ENCODE measurements at regions not wholly inside any gene's neighbourhood (a gene's known extent, or its start where the extent isn't known, plus 50 kb on each side); places are given as distances from the start of the nearest gene placed in this dataset.

DNA sequence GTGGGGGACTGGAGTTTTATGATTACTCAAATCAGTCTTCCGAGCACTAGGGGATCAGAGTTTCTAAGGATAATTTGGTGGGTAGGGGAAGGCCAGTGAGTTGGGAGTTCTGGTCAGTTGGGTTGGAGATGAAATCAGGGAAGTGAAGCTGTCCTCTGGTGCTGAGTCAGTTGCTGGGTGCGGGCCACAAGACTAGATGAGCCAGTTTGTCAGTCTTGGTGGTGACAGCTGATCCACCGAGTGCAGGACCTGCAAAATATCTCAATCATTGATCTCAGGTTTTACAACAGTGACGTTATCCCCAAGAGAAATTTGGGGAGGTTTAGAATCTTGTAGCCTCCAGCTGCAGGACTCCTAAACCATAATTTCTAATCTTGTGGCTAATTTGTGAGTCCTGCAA, 249.4 kb downstream of the FAM43A start:
- Histone ChIP-seq H3K36me3 (ENCODE audit: control insufficient read depth, insufficient read depth, low read length) (no peaks in the 10 kb centered on the region), H3K27ac (ENCODE audit: insufficient read depth, low read depth, low read length, poor library complexity, severe bottlenecking) (no peak overlapping the region), H3K4me3 (ENCODE audit: insufficient read depth, low read depth, low read length) (no peak overlapping the region), H3K27me3 (ENCODE audit: control insufficient read depth, insufficient read depth, low read length, poor library complexity, severe bottlenecking) (no peaks in the 10 kb centered on the region), H3K4me1 (ENCODE audit: control insufficient read depth, insufficient read depth, low read length) (no peaks in the 10 kb centered on the region), H3K9me3 (ENCODE audit: control insufficient read depth, low read length) (peaks cover 5% of the 10 kb centered on the region)
- 89 to 97% methylated on average over 4 of the region's 4 CpGs for WGBS, 2 experiments

DNA sequence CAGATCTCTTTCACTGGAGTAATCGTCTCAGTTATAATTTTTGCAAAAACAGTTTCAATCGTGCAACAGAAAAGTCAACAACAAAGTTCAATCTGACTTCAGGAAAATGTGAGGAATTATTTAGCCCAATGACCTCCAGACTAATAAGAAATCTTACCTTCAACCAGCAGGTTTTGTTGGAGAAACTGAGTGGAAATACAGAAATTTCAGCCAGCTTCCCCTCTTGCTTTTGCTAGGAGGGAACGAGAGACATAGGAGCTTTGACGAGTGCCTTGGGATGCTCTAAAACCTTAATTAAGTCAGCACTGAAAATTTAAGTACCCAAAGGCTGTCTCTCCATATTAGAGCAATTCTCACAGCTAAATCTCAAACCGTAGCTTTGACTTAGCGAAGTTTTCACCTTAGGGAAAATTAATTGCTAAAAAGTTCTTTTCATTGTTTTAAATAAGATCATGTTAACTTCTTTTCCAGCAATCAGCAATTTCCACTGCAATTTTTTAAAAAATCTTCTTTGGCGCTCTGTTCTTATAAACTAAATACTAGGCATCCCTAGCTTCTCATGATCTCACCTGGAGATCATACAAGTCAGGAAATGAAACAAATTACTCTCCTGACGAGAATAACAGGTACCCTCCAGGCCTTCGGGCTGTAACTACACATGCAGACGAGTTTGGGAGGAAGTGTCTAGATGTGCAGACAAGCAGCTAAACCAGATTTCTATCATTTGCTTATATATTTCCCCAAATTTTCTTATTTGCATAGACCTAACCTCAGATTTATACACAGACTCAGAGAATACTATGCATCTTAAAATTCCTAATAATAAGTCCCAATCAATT, 250.2 kb downstream of the FAM43A start:
- WGBS, 2 experiments = 87 to 96% methylated on average over 10 of the region's 10 CpGs

DNA sequence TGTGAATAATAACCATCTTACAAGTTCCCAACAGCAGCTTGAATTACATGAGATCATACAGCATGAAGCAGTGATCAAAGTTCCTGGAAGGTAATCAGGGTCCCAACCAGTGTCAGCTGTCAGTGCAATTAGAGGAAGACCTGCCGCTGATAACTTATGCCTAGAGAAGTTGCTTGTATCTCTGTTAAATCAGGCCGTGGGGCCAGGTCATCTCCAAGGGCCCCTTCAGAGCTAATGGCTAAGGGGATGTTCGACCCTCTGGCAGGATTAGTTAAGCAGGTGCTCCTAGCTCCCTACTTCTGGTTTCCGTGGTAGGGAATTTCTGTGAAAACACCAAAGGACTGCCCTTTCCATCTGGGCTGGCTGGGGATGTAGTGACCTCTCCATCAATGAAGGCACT, 251.0 kb downstream of the FAM43A start:
- Histone ChIP-seq H3K36me3 (ENCODE audit: control insufficient read depth, insufficient read depth, low read length) (no peaks in the 10 kb centered on the region), H3K4me1 (ENCODE audit: control insufficient read depth, insufficient read depth, low read length) (no peaks in the 10 kb centered on the region), H3K27me3 (ENCODE audit: control insufficient read depth, insufficient read depth, low read length, poor library complexity, severe bottlenecking) (no peaks in the 10 kb centered on the region), H3K9me3 (ENCODE audit: control insufficient read depth, low read length) (peaks cover 5% of the 10 kb centered on the region), H3K27ac (ENCODE audit: insufficient read depth, low read depth, low read length, poor library complexity, severe bottlenecking) (no peak overlapping the region), H3K4me3 (ENCODE audit: insufficient read depth, low read depth, low read length) (no peak overlapping the region)
- WGBS, 2 experiments = 91 to 92% methylated on average over 4 of the region's 4 CpGs

More for the DNA sequence above, 250.2 kb downstream of the FAM43A start:
- H3K27ac ChIP-seq (ENCODE audit: insufficient read depth, low read depth, low read length, poor library complexity, severe bottlenecking) = no peak overlapping the region
- no peak overlapping the region for H3K4me3 ChIP-seq (ENCODE audit: insufficient read depth, low read depth, low read length)
- peaks cover 5% of the 10 kb centered on the region for H3K9me3 ChIP-seq (ENCODE audit: control insufficient read depth, low read length)
- no peaks in the 10 kb centered on the region for H3K4me1 ChIP-seq (ENCODE audit: control insufficient read depth, insufficient read depth, low read length)
- H3K27me3 ChIP-seq (ENCODE audit: control insufficient read depth, insufficient read depth, low read length, poor library complexity, severe bottlenecking) = no peaks in the 10 kb centered on the region
- H3K36me3 ChIP-seq (ENCODE audit: control insufficient read depth, insufficient read depth, low read length) = no peaks in the 10 kb centered on the region

DNA sequence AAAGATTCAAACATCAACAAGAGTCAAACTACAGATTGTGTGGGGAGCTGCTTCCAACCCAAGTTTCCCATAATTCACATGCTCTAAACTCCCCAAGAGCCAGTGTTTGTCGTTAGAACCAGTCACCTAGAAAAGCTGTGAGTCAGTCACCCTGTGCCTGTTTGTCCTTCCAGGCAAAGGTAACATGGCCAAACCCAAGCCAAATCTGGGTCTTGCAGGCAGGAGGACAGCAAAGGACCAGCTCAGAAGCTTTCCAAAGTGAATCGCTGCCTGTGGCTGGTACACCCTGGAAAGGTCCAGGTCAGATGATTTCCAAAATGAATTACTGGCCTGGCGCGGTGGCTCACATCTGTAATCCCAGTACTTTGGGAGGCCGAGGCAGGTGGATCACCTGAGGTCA, 251.5 kb downstream of the FAM43A start:
- WGBS, 2 experiments = 84 to 89% methylated on average over 5 of the region's 5 CpGs
- Histone ChIP-seq H3K4me1 (ENCODE audit: control insufficient read depth, insufficient read depth, low read length) (no peaks in the 10 kb centered on the region), H3K4me3 (ENCODE audit: insufficient read depth, low read depth, low read length) (no peak overlapping the region), H3K27me3 (ENCODE audit: control insufficient read depth, insufficient read depth, low read length, poor library complexity, severe bottlenecking) (no peaks in the 10 kb centered on the region), H3K9me3 (ENCODE audit: control insufficient read depth, low read length) (peaks cover 5% of the 10 kb centered on the region), H3K27ac (ENCODE audit: insufficient read depth, low read depth, low read length, poor library complexity, severe bottlenecking) (no peak overlapping the region), H3K36me3 (ENCODE audit: control insufficient read depth, insufficient read depth, low read length) (no peaks in the 10 kb centered on the region)

GRCh38 chr3:194937882-194938321, 252.2 kb downstream of the FAM43A start:
- Histone ChIP-seq H3K4me1 (ENCODE audit: control insufficient read depth, insufficient read depth, low read length) (no peaks in the 10 kb centered on the region), H3K27ac (ENCODE audit: insufficient read depth, low read depth, low read length, poor library complexity, severe bottlenecking) (no peak overlapping the region), H3K27me3 (ENCODE audit: control insufficient read depth, insufficient read depth, low read length, poor library complexity, severe bottlenecking) (no peaks in the 10 kb centered on the region), H3K36me3 (ENCODE audit: control insufficient read depth, insufficient read depth, low read length) (no peaks in the 10 kb centered on the region), H3K9me3 (ENCODE audit: control insufficient read depth, low read length) (peaks cover under 1% of the 10 kb centered on the region), H3K4me3 (ENCODE audit: insufficient read depth, low read depth, low read length) (no peak overlapping the region)
- WGBS, 2 experiments = 94% methylated on average over 7 of the region's 7 CpGs

DNA sequence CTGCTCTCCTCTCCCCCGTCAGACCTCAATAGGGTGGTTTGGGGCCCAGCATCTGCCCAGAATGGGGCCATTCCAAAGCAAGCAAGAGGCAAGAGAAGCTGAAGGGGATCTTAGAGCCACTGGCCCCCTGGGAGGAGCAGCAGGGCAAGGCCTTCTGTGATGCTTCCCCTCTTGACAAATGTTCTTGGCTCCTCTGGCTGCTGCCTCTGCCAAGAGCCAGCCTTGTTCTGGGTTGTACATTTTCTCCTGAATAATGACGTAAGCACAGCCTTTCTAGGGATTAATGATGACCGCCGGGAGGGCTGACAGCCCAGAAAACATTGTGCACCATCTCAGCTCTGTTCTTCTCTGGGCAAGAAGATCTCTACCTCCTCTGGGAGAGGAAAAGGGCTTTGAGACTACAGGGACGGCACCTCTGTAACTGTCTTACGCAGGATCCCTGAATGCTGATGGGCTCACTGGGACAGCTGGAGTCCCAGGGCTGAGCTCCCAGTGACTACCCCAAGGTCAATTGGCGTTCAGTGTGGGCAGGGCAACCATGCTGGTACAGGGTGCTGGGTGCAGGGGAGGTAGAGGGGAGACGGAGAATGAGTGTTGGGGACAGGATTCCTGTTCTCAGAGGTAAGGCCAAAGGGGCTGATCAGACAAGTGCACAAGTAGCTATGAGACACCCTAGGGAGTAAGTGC, 253.3 kb downstream of the FAM43A start:
- H3K27me3 ChIP-seq (ENCODE audit: control insufficient read depth, insufficient read depth, low read length, poor library complexity, severe bottlenecking) = no peaks in the 10 kb centered on the region
- 89 to 90% methylated on average over 8 of the region's 8 CpGs for WGBS, 2 experiments
- H3K4me1 ChIP-seq (ENCODE audit: control insufficient read depth, insufficient read depth, low read length) = no peaks in the 10 kb centered on the region
- no peaks in the 10 kb centered on the region for H3K9me3 ChIP-seq (ENCODE audit: control insufficient read depth, low read length)
- H3K36me3 ChIP-seq (ENCODE audit: control insufficient read depth, insufficient read depth, low read length) = no peaks in the 10 kb centered on the region
- no peak overlapping the region for H3K27ac ChIP-seq (ENCODE audit: insufficient read depth, low read depth, low read length, poor library complexity, severe bottlenecking)
- no peak overlapping the region for H3K4me3 ChIP-seq (ENCODE audit: insufficient read depth, low read depth, low read length)

GRCh38 chr3:194939532-194939909, 253.8 kb downstream of the FAM43A start:
- Histone ChIP-seq H3K27ac (ENCODE audit: insufficient read depth, low read depth, low read length, poor library complexity, severe bottlenecking) (no peak overlapping the region), H3K4me1 (ENCODE audit: control insufficient read depth, insufficient read depth, low read length) (no peaks in the 10 kb centered on the region), H3K4me3 (ENCODE audit: insufficient read depth, low read depth, low read length) (no peak overlapping the region), H3K27me3 (ENCODE audit: control insufficient read depth, insufficient read depth, low read length, poor library complexity, severe bottlenecking) (no peaks in the 10 kb centered on the region), H3K36me3 (ENCODE audit: control insufficient read depth, insufficient read depth, low read length) (no peaks in the 10 kb centered on the region), H3K9me3 (ENCODE audit: control insufficient read depth, low read length) (no peaks in the 10 kb centered on the region)
- 83 to 87% methylated on average over 6 of the region's 6 CpGs for WGBS, 2 experiments

DNA sequence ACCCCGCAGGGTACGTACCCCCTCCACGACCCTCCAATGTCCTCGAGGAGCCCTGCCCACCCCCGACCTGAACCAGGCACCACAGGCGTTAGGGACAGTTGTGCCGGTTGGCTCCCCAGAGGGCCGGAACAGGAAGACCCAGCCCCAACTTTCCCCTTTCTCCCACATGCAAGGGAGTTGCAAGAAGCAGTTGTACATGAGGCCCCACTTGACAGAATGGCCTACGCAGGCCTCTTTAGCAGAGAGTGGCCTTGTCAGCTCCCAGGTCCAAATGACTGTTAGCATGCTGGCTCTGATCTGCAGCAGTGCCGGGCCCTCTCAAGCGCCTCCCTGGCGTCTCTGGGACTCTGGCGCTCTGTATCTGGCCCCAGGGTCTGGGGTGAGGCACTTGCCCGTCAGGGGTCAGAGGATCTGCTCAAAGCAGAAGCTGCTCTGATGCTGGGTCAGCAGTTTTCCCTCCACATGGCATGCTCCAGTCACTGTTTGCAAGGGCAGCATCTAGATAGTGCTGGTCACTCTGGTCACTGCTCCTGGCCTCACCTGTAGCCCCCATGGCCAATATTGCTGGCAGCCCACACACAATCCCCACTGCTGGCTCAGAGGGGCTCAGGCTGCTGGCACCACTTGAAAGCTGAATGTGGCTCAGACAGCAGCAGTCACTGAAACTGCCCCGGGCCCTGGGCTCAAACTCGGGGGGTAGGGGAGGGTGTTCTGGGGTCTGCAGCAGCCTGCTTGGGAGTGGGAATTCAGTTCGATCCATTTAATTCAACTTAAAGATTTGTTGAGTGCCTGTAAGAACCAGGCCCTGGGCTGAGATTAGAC, 254.5 kb downstream of the FAM43A start:
- H3K36me3 ChIP-seq (ENCODE audit: control insufficient read depth, insufficient read depth, low read length) = no peaks in the 10 kb centered on the region
- H3K4me1 ChIP-seq (ENCODE audit: control insufficient read depth, insufficient read depth, low read length) = no peaks in the 10 kb centered on the region
- no peak overlapping the region for H3K27ac ChIP-seq (ENCODE audit: insufficient read depth, low read depth, low read length, poor library complexity, severe bottlenecking)
- no peaks in the 10 kb centered on the region for H3K9me3 ChIP-seq (ENCODE audit: control insufficient read depth, low read length)
- no peak overlapping the region for H3K4me3 ChIP-seq (ENCODE audit: insufficient read depth, low read depth, low read length)
- WGBS, 2 experiments = 90% methylated on average over 17 of the region's 17 CpGs
- H3K27me3 ChIP-seq (ENCODE audit: control insufficient read depth, insufficient read depth, low read length, poor library complexity, severe bottlenecking) = no peaks in the 10 kb centered on the region

GRCh38 chr3:194941360-194941955, 255.8 kb downstream of the FAM43A start:
- Histone ChIP-seq H3K27ac (ENCODE audit: insufficient read depth, low read depth, low read length, poor library complexity, severe bottlenecking) (no peak overlapping the region), H3K4me1 (ENCODE audit: control insufficient read depth, insufficient read depth, low read length) (no peaks in the 10 kb centered on the region), H3K9me3 (ENCODE audit: control insufficient read depth, low read length) (no peaks in the 10 kb centered on the region), H3K4me3 (ENCODE audit: insufficient read depth, low read depth, low read length) (no peak overlapping the region), H3K36me3 (ENCODE audit: control insufficient read depth, insufficient read depth, low read length) (no peaks in the 10 kb centered on the region), H3K27me3 (ENCODE audit: control insufficient read depth, insufficient read depth, low read length, poor library complexity, severe bottlenecking) (no peaks in the 10 kb centered on the region)
- WGBS, 2 experiments = 88% methylated on average over 9 of the region's 9 CpGs
